ENCODE measurements at regions not wholly inside any gene's neighbourhood (a gene's known extent, or its start where the extent isn't known, plus 50 kb on each side); places are given as distances from the start of the nearest gene placed in this dataset.
"Not testable (repeated sequence)": the region's sequence is repeated elsewhere in the genome, so short reads cannot be mapped to it uniquely, and the experiment has no call there.

GRCh38 chr4:188399834-188400233 is 260.6 kb downstream of the TRIML1 start:
- no peak for TF ChIP-seq CTCF (IDR thresholded peaks at IDR 0.05; ENCODE audit: low read depth, low read length)
- ChIA-PET CTCF (no interaction called here), POLR2A (no interaction called here)
- Histone ChIP-seq H3K4me3 (ENCODE audit: low read depth, low read length) (no peak overlapping the region), H3K27ac (ENCODE audit: low read depth, low read length) (no peak overlapping the region), H3K27me3 (ENCODE audit: control insufficient read depth, insufficient read depth, low read length) (no peaks in the 10 kb centered on the region), H3K9me3 (ENCODE audit: control insufficient read depth, insufficient read depth, low read length) (peaks cover 14% of the 10 kb centered on the region)
- DNase-seq (ENCODE audit: low read depth, low spot score): no peak

- no peak overlapping the region for H3K27ac ChIP-seq (ENCODE audit: low read depth, low read length)
- ChIA-PET POLR2A (no interaction called here), CTCF (no interaction called here)
Measured at GRCh38 chr4:188400451-188400850, 261.2 kb downstream of the TRIML1 start.

GRCh38 chr4:188403272-188403671 is 264.0 kb downstream of the TRIML1 start:
- Histone ChIP-seq H3K27ac (ENCODE audit: low read depth, low read length) (no peak overlapping the region), H3K4me3 (ENCODE audit: low read depth, low read length) (no peak overlapping the region), H3K9me3 (ENCODE audit: control insufficient read depth, insufficient read depth, low read length) (peaks cover 21% of the 10 kb centered on the region), H3K27me3 (ENCODE audit: control insufficient read depth, insufficient read depth, low read length) (no peaks in the 10 kb centered on the region)
- no peak for TF ChIP-seq CTCF (IDR thresholded peaks at IDR 0.05; ENCODE audit: low read depth, low read length)
- POLR2A ChIA-PET: no interaction called here
- no peak for DNase-seq (ENCODE audit: low read depth, low spot score)
- CTCF ChIA-PET: no interaction called here

More at GRCh38 chr4:188400451-188400850, 261.2 kb downstream of the TRIML1 start:
- no peaks in the 10 kb centered on the region for H3K27me3 ChIP-seq (ENCODE audit: control insufficient read depth, insufficient read depth, low read length)
- no peak for DNase-seq (ENCODE audit: low read depth, low spot score)
- H3K9me3 ChIP-seq (ENCODE audit: control insufficient read depth, insufficient read depth, low read length): peaks cover 14% of the 10 kb centered on the region
- TF ChIP-seq CTCF (IDR thresholded peaks at IDR 0.05; ENCODE audit: low read depth, low read length): no peak
- H3K4me3 ChIP-seq (ENCODE audit: low read depth, low read length): no peak overlapping the region

- POLR2A ChIA-PET: interaction anchor here (0.6 kb wide), 1 partner anchor 797 kb away, joined by 3 read pairs; no protein-coding TSS in a partner anchor
Measured at GRCh38 chr4:188405071-188405835, 266.0 kb downstream of the TRIML1 start.

GRCh38 chr4:188408244-188409030 is 269.2 kb downstream of the TRIML1 start:
- Histone ChIP-seq H3K27me3 (ENCODE audit: control insufficient read depth, insufficient read depth, low read length) (no peaks in the 10 kb centered on the region), H3K9me3 (ENCODE audit: control insufficient read depth, insufficient read depth, low read length) (peaks cover 29% of the 10 kb centered on the region), H3K27ac (ENCODE audit: low read depth, low read length) (no peak overlapping the region), H3K4me3 (ENCODE audit: low read depth, low read length) (no peak overlapping the region)
- no peak for TF ChIP-seq CTCF (IDR thresholded peaks at IDR 0.05; ENCODE audit: low read depth, low read length)
- ChIA-PET POLR2A (no interaction called here), CTCF (no interaction called here)
- no peak for DNase-seq (ENCODE audit: low read depth, low spot score)

More at GRCh38 chr4:188405071-188405835, 266.0 kb downstream of the TRIML1 start:
- H3K9me3 ChIP-seq (ENCODE audit: control insufficient read depth, insufficient read depth, low read length): peaks cover 24% of the 10 kb centered on the region
- H3K27ac ChIP-seq (ENCODE audit: low read depth, low read length): peak overlapping the region; percentile 68
- CTCF ChIA-PET; H3K27me3 ChIP-seq (ENCODE audit: control insufficient read depth, insufficient read depth, low read length); H3K4me3 ChIP-seq (ENCODE audit: low read depth, low read length); DNase-seq (ENCODE audit: low read depth, low spot score): not testable (repeated sequence)

Data from AG04450 (cell line).